Stimulated activated CD8-positive, alpha-beta memory T cell treated with anti-CD3 and anti-CD28 coated beads, Interleukin-12 subunit alpha, Interleukin-12 subunit beta, amount 100 ng/mL, for 4 hours (primary cell): ENCODE measurements at regions not wholly inside any gene's neighbourhood (a gene's known extent, or its start where the extent isn't known, plus 50 kb on each side); places are given as distances from the start of the nearest gene placed in this dataset.
A peak's percentile ranks its signal among the peaks of the same experiment; 100 is the strongest.
"Not testable (repeated sequence)": the region's sequence is repeated elsewhere in the genome, so short reads cannot be mapped to it uniquely, and the experiment has no call there.

Source experiments
- DNase-seq: peaks from one replicate; pipeline ENCODE4 v3.0.0-alpha.2; 2020; ENCODE audit warnings: low read depth

- DNase-seq, result no peak
These were observed 51.6 kb upstream of the MPP7 start for GRCh38 chr10:28354511-28354910.

GRCh38 chr10:28355376-28355775 is 52.5 kb upstream of the MPP7 start:
- no peak for DNase-seq

GRCh38 chr10:28359334-28359733 is 56.5 kb upstream of the MPP7 start:
- DNase-seq, result no peak

GRCh38 chr10:28360175-28360574 is 57.3 kb upstream of the MPP7 start:
- DNase-seq, result no peak

- DNase-seq, result no peak
These were observed 60.5 kb upstream of the MPP7 start for GRCh38 chr10:28363376-28363775.

- DNase-seq, result no peak
These were observed 63.0 kb upstream of the MPP7 start for GRCh38 chr10:28365840-28366239.

- DNase-seq, result no peak
These were observed 64.1 kb upstream of the MPP7 start for GRCh38 chr10:28366994-28367393.

GRCh38 chr10:28367413-28367812 is 64.5 kb upstream of the MPP7 start:
- no peak for DNase-seq

GRCh38 chr10:28367929-28368484 is 65.1 kb upstream of the MPP7 start:
- DNase-seq, result peak; percentile 7

- DNase-seq, result no peak
These were observed 67.4 kb upstream of the MPP7 start for GRCh38 chr10:28370107-28370835.

- DNase-seq, result not testable (repeated sequence)
These were observed 68.8 kb upstream of the MPP7 start for GRCh38 chr10:28371638-28372037.

- no peak for DNase-seq
These were observed 71.2 kb upstream of the MPP7 start for GRCh38 chr10:28374036-28374435.

GRCh38 chr10:28375399-28376354 is 72.8 kb upstream of the MPP7 start:
- no peak for DNase-seq

GRCh38 chr10:28378986-28379585 is 76.2 kb upstream of the MPP7 start:
- DNase-seq, result no peak

GRCh38 chr10:28381466-28381865 is 78.6 kb upstream of the MPP7 start:
- no peak for DNase-seq

- peak; percentile 46 for DNase-seq
These were observed 79.1 kb upstream of the MPP7 start for GRCh38 chr10:28381903-28382347.

- no peak for DNase-seq
These were observed 79.8 kb upstream of the MPP7 start for GRCh38 chr10:28382525-28383269.

GRCh38 chr10:28384557-28384956 is 81.7 kb upstream of the MPP7 start:
- no peak for DNase-seq

GRCh38 chr10:28385748-28386502 is 83.1 kb upstream of the MPP7 start:
- DNase-seq, result no peak

- no peak for DNase-seq
These were observed 83.6 kb upstream of the MPP7 start for GRCh38 chr10:28386503-28386868.

- no peak for DNase-seq
These were observed 84.3 kb upstream of the MPP7 start for GRCh38 chr10:28387140-28387539.
